Activated CD4-positive, alpha-beta T cell treated with anti-CD3 and anti-CD28 coated beads, Interleukin-2, amount 10 ng/mL, durations not matched to agents 7 days and 5 days (primary cell): ENCODE measurements at regions not wholly inside any gene's neighbourhood (a gene's known extent, or its start where the extent isn't known, plus 50 kb on each side); places are given as distances from the start of the nearest gene placed in this dataset.

Experiments used
- CTCF ChIA-PET: fragments of 350-600 bp; sonication (Branson Sonifier 250); formaldehyde crosslinking; loops from one replicate; lab custom pipeline; 2021; ENCODE audit warnings: antibody characterized with exemption; lab: Charles Lee
- POLR2A ChIA-PET: fragments of 350-600 bp; sonication (Branson Sonifier 250); formaldehyde crosslinking; loops from one replicate; lab custom pipeline; 2021; ENCODE audit warnings: antibody characterized with exemption; lab: Charles Lee
- DNase-seq: peaks from one replicate; pipeline ENCODE4 v3.0.0-alpha.2; 2020
- H3K27ac Mint-ChIP-seq: one replicate; pipeline ENCODE4 v1.8.0; 2021; ENCODE audit warnings: mild to moderate bottlenecking, moderate library complexity, mixed read lengths
- H3K27me3 Mint-ChIP-seq: one replicate; pipeline ENCODE4 v1.8.0; 2021; ENCODE audit warnings: mixed read lengths
- H3K36me3 Mint-ChIP-seq: one replicate; pipeline ENCODE4 v1.8.0; 2021; ENCODE audit warnings: low read depth, mixed read lengths
- H3K4me1 Mint-ChIP-seq: one replicate; pipeline ENCODE4 v1.8.0; 2021; ENCODE audit warnings: mixed read lengths
- H3K4me3 Mint-ChIP-seq: one replicate; pipeline ENCODE4 v1.8.0; 2021; ENCODE audit warnings: mild to moderate bottlenecking, moderate library complexity, mixed read lengths
- H3K9me3 Mint-ChIP-seq: one replicate; pipeline ENCODE4 v1.8.0; 2021; ENCODE audit warnings: mixed read lengths

DNA sequence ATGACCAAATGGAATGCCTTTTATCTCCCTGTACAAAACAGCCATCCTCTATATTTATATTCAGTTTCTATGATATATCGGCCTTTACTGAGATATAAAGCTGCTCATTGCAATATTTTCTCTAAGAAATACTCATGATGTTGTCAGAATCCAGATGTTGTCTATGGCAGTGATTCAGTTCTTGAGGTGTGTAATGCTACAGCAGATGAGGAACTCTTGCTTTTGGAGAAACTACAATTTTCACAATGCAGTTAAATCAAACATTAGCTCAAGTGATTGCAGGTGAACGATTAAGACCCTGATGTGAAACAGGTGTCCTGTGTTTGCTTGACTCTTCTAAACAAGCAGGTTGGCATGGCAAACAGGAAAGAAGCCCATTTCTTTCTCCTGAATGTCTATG lies 256.2 kb upstream of the CDH20 start:
- ChIA-PET POLR2A (no interaction called here), CTCF (no interaction called here)
- H3K36me3 Mint-ChIP-seq, result no peaks in the 10 kb centered on the region
- H3K27ac Mint-ChIP-seq, result no peak overlapping the region
- no peak for DNase-seq
- no peak overlapping the region for H3K4me3 Mint-ChIP-seq
- H3K9me3 Mint-ChIP-seq, result peaks cover 2% of the 10 kb centered on the region
- no peaks in the 10 kb centered on the region for H3K4me1 Mint-ChIP-seq
- no peaks in the 10 kb centered on the region for H3K27me3 Mint-ChIP-seq

DNA sequence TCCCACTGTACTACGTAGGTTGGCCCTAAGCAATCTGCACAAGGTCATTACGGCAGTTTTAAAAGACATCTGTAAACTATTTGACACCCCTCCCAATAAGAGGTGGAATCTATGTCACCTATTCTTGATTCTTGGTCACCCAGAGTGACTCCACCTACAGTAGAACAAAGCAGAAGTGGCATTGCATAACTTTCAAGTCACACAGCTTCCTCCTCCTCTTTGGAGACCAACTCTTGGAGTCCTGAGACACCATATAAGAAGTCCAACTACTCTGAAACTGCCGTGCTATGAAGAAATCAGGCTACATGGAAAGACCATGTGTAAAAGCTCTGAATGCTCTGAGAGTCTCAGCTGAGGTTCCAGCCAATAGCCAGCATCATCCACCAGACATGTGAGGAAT lies 253.5 kb upstream of the CDH20 start:
- H3K4me1 Mint-ChIP-seq, result no peaks in the 10 kb centered on the region
- peaks cover 2% of the 10 kb centered on the region for H3K9me3 Mint-ChIP-seq
- ChIA-PET CTCF (no interaction called here), POLR2A (no interaction called here)
- no peaks in the 10 kb centered on the region for H3K27me3 Mint-ChIP-seq
- DNase-seq, result no peak
- no peak overlapping the region for H3K27ac Mint-ChIP-seq
- no peaks in the 10 kb centered on the region for H3K36me3 Mint-ChIP-seq
- H3K4me3 Mint-ChIP-seq, result no peak overlapping the region

DNA sequence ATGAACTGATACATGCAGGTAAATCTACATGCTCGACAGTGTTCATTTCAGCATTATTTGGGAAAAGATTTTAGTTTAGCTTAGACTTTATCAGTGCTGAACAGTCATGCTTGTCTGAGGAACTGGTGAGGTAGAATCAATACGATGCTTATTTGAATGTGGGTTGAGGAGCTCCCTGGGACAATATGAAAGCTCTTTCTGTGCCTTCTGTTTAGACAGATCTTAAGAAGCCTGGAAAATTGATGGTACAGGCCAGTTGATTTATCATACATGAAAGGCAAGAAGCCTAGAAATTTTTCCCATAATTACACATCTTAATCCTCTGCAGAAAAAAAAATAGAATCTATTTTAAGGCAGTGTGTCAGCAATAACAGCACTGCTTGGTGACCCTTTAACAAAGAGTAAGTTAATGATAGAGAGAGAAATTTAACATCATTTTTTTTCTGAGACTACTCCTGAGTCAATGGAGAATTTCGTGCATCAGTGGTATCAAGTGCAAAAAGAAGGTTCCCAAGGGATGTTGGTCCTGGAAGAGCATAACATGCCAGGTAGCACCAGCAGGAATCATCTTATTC lies 252.2 kb upstream of the CDH20 start:
- H3K27me3 Mint-ChIP-seq, result no peaks in the 10 kb centered on the region
- ChIA-PET CTCF (no interaction called here), POLR2A (no interaction called here)
- H3K27ac Mint-ChIP-seq, result no peak overlapping the region
- H3K9me3 Mint-ChIP-seq, result peaks cover 2% of the 10 kb centered on the region
- no peak overlapping the region for H3K4me3 Mint-ChIP-seq
- no peaks in the 10 kb centered on the region for H3K36me3 Mint-ChIP-seq
- H3K4me1 Mint-ChIP-seq, result no peaks in the 10 kb centered on the region
- DNase-seq, result no peak

DNA sequence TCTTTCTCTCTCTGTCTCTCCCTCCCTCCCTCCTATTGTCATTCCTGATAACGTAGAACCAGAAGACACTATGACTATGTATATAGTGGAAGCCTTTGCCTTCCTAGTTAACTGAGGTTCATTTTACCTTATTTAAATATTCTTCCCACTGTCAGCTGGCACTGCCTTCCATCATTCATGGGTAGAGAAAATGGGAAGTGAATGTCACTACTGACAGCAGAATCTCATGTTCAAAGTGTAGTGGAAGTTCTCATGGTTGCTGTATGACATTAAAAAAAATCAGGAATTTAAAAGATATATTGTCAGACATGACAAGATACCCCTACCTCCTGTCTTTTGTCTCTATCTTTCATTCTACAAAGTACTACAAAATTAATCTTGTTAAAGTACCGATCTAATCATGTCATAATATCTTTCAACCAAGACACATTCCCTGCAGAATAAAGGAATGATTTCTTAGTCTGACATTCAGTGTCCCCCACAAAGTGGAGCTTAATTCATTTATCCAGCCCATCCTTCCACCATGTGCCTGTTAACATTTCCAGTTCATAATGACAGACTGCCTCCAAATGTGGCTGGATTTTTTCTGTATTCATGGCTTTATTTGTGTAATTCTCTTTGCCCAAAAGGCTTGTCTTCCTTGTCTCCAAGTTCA lies 250.1 kb upstream of the CDH20 start:
- Mint-ChIP-seq H3K4me3 (no peak overlapping the region), H3K36me3 (no peaks in the 10 kb centered on the region), H3K27me3 (no peaks in the 10 kb centered on the region), H3K9me3 (no peaks in the 10 kb centered on the region), H3K27ac (no peak overlapping the region), H3K4me1 (no peaks in the 10 kb centered on the region)
- CTCF ChIA-PET, result no interaction called here
- POLR2A ChIA-PET, result no interaction called here
- no peak for DNase-seq

DNA sequence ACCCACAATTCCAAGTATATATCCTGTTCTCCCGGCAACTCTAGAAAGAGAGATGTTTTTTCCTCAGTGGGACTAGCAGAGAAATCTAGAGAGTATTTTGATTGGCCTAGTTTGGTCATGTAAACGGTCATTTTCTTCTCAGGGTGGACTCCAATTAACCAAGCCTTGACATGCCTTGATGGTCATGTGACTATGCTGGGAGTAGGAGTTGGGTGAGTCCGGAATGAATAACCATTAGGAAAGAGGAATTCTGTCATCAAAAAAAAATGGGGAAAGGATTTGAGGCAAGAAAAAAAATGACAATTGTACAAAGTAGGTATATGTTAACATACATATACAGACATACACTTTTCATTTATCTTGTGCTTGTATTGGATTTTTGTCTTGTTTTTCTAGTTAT lies 248.2 kb upstream of the CDH20 start:
- no peak overlapping the region for H3K27ac Mint-ChIP-seq
- H3K4me1 Mint-ChIP-seq, result no peaks in the 10 kb centered on the region
- H3K36me3 Mint-ChIP-seq, result no peaks in the 10 kb centered on the region
- no peaks in the 10 kb centered on the region for H3K27me3 Mint-ChIP-seq
- no peak for DNase-seq
- no peaks in the 10 kb centered on the region for H3K9me3 Mint-ChIP-seq
- POLR2A ChIA-PET, result no interaction called here
- H3K4me3 Mint-ChIP-seq, result no peak overlapping the region
- CTCF ChIA-PET, result no interaction called here

DNA sequence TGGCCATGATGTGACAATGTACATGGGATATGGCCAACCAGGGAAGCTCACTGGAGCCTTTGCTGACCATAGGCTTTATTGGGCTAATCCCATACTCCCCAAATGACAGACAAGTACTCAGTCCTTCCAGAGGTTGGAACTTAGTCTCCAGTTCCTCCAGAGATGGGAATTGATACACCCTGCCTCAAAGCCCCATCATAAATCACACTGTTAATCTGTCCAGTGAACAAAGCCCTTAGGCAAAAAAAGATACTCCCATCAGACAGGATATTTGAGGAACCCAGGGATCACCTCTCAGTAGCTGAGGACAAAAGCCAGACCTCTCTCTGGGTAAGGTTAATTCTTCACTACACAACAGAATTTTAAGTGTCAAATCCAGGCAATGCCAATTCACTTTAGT lies 247.5 kb upstream of the CDH20 start:
- Mint-ChIP-seq H3K27me3 (no peaks in the 10 kb centered on the region), H3K4me1 (no peaks in the 10 kb centered on the region), H3K27ac (no peak overlapping the region), H3K36me3 (no peaks in the 10 kb centered on the region), H3K4me3 (no peak overlapping the region), H3K9me3 (no peaks in the 10 kb centered on the region)
- ChIA-PET CTCF (no interaction called here), POLR2A (no interaction called here)
- no peak for DNase-seq

DNA sequence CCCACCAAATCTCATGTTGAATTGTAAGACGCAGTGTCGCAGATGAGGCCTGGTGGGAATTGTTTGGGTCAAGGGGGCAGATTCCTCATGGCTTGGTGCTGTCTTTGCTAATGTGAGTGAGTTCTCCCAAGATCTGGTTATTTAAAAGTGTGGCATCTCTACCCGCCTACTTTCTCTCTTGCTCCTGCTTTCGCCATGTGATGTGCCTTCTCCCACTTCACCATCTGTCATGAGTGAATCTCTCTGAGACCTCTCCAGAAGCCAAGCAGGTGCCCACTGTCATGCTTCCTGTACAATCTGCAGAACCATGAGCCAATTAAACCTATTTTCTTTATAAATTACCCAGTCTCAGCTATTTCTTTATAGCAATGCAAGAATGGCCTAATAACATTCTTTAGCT lies 246.6 kb upstream of the CDH20 start:
- H3K9me3 Mint-ChIP-seq, result no peaks in the 10 kb centered on the region
- ChIA-PET CTCF (no interaction called here), POLR2A (no interaction called here)
- no peaks in the 10 kb centered on the region for H3K4me1 Mint-ChIP-seq
- no peak for DNase-seq
- H3K4me3 Mint-ChIP-seq, result no peak overlapping the region
- no peaks in the 10 kb centered on the region for H3K36me3 Mint-ChIP-seq
- no peaks in the 10 kb centered on the region for H3K27me3 Mint-ChIP-seq
- no peak overlapping the region for H3K27ac Mint-ChIP-seq

DNA sequence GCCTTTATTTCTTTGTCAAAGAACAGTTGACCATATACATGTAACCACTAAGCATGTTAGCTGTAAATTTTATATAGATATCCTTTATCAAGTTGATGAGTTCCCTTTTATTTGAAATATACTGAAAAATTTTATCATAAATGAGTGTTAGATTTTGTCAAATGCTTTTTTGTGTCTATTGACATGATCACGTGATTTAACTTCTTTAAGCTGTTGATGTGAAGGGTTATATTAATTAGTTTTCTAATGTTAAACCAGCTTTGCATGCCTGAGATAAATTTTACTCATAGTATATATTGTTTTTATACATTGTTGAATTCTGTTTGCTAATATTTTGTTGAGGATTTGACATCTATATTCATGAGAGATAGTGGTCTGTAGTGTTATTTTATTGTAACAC lies 241.9 kb upstream of the CDH20 start:
- Mint-ChIP-seq H3K27ac (no peak overlapping the region), H3K4me3 (no peak overlapping the region), H3K36me3 (no peaks in the 10 kb centered on the region), H3K27me3 (no peaks in the 10 kb centered on the region), H3K9me3 (no peaks in the 10 kb centered on the region), H3K4me1 (no peaks in the 10 kb centered on the region)
- no peak for DNase-seq
- POLR2A ChIA-PET, result no interaction called here
- CTCF ChIA-PET, result no interaction called here

DNA sequence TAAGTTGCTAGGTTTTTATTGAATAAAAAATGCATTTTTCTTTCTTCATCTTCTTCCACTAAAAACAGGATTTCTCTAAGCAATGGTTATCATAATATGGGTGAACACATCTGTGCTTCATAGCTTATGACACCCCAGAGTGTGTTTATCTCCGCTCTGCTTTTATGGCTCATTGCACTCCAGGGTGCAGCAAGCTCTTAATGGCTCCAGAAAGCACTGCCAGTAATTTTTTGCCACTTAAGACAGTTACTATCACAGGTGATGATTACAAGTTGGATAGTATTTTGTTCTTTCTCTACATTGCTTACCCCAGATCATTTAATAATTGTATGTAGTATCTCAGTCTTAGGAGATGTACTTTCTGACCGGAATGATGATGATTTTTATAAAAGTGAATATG lies 239.3 kb upstream of the CDH20 start:
- no peak for DNase-seq
- Mint-ChIP-seq H3K27me3 (no peaks in the 10 kb centered on the region), H3K27ac (no peak overlapping the region), H3K36me3 (no peaks in the 10 kb centered on the region), H3K4me3 (no peak overlapping the region), H3K4me1 (no peaks in the 10 kb centered on the region), H3K9me3 (no peaks in the 10 kb centered on the region)
- ChIA-PET POLR2A (no interaction called here), CTCF (no interaction called here)

DNA sequence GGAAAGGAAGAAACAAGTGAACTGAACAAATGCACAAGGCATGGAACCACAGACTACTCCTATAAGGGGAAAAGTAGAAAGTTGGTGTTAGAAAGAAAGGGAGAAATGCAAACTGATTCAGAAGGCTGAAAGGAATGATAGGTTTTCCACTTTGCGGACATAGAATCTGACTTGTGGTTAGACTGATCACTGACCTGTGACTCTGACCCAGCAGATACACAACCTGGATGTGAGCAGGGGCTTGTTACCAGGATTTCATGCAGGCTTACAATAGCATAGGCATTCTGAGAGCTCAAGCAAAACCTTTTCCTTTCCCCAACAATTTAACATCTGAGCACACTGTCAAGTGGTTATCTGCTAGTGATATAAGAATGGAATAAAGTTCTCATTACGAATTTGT lies 237.0 kb upstream of the CDH20 start:
- Mint-ChIP-seq H3K4me3 (no peak overlapping the region), H3K27ac (no peak overlapping the region), H3K4me1 (no peaks in the 10 kb centered on the region), H3K9me3 (no peaks in the 10 kb centered on the region), H3K36me3 (no peaks in the 10 kb centered on the region), H3K27me3 (no peaks in the 10 kb centered on the region)
- ChIA-PET POLR2A (no interaction called here), CTCF (no interaction called here)
- no peak for DNase-seq

DNA sequence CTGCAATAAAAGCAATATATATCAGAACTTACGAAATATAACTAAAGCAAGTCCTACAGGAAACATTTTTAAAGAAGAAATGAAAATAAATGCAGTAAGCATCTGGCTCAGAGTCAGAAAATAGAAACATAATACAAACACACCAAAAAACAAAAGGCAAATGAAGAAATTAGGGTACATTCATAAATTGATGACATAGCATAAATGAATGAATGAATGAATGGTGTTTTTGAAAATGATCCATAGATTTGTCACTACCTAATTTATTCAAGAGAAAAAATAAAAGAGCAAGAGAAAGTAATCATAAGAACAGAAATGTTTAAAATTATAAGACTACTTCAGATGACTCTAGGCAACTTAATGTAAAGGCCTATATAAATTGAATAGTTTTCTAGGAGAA lies 226.1 kb upstream of the CDH20 start:
- Mint-ChIP-seq H3K36me3 (no peaks in the 10 kb centered on the region), H3K4me1 (no peaks in the 10 kb centered on the region), H3K27me3 (no peaks in the 10 kb centered on the region), H3K9me3 (no peaks in the 10 kb centered on the region), H3K27ac (no peak overlapping the region), H3K4me3 (no peak overlapping the region)
- POLR2A ChIA-PET, result no interaction called here
- no peak for DNase-seq
- CTCF ChIA-PET, result no interaction called here

DNA sequence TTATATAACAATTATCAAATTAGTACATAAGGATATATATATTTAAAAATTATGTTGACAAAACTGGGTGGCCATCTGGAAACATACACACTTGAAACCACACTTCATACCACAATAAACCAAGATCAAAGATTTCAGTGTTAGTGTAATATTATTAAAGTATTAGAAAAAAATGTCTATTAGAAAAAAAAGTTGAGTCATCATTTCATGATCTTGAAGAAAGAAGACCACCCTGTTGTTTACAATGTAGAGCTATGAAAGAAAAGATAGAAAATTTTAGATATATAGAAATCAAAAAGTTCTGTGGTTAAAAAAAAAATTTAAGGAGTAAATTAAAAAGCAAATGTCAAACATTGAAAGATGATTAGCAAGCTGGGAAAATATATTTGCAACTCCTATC lies 224.5 kb upstream of the CDH20 start:
- Mint-ChIP-seq H3K27me3 (no peaks in the 10 kb centered on the region), H3K4me3 (no peak overlapping the region), H3K27ac (no peak overlapping the region), H3K4me1 (no peaks in the 10 kb centered on the region), H3K36me3 (no peaks in the 10 kb centered on the region), H3K9me3 (no peaks in the 10 kb centered on the region)
- ChIA-PET POLR2A (no interaction called here), CTCF (no interaction called here)
- DNase-seq, result no peak

DNA sequence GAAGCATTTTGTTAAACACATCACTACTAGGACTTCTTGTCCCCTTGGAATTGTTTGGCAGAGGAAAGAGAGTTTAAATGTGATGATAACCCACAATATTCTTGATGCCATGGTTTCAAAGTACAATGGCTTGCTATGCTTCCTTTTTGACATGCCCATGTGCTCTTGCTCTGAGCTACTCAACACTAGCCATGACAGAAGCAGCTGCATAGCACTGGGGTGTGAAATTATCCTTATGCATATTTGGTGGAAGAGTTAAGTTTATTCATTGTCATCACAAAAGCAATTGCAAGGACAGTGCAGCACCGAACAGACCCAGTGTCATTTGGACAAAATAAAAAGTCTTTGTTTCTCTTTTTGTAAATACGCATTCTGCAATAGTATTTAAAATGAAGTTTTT lies 209.9 kb upstream of the CDH20 start:
- H3K4me1 Mint-ChIP-seq, result no peaks in the 10 kb centered on the region
- H3K27me3 Mint-ChIP-seq, result no peaks in the 10 kb centered on the region
- H3K4me3 Mint-ChIP-seq, result no peak overlapping the region
- no peak overlapping the region for H3K27ac Mint-ChIP-seq
- CTCF ChIA-PET, result no interaction called here
- no peaks in the 10 kb centered on the region for H3K9me3 Mint-ChIP-seq
- POLR2A ChIA-PET, result no interaction called here
- no peak for DNase-seq
- H3K36me3 Mint-ChIP-seq, result no peaks in the 10 kb centered on the region

DNA sequence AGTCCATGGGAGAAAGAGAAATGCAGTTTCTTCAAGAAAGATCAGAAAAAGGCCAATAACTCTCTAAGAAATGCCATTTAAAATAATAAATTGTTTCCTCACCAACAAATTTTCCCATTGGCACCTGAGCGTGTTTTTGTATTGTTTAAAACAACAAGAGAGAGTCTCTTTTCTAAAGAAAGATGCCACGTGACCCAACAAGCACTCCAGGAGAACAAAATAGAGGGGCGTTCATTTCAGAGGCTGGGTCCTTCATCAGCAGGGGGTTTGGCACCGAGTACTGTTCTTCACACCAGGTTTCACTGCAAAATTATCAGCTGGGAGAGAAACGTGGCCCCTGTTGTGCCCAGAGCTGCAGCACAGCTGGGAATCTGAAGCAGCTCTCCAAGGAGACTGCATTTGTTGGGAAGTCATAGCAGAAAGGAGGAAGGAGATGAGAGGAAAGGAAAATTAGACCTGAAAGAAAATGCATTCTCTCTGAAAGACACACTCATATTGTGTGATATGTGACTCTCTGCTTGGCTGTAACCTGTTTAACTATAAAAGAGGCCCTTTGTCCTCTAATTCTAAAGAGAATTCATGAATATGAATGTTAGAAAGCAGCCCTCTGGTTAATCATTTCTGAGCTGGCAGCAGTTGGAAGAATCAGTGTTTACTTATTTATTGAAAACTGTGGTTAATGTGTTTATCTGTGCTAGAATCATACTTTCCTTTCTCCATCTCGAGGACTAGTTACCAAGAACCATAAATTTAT lies 205.3 kb upstream of the CDH20 start:
- no peaks in the 10 kb centered on the region for H3K27me3 Mint-ChIP-seq
- POLR2A ChIA-PET, result no interaction called here
- CTCF ChIA-PET, result no interaction called here
- H3K27ac Mint-ChIP-seq, result no peak overlapping the region
- no peaks in the 10 kb centered on the region for H3K9me3 Mint-ChIP-seq
- no peaks in the 10 kb centered on the region for H3K4me1 Mint-ChIP-seq
- no peak overlapping the region for H3K4me3 Mint-ChIP-seq
- no peak for DNase-seq
- H3K36me3 Mint-ChIP-seq, result no peaks in the 10 kb centered on the region
